Tibial nerve (tissue), 4 donors: ENCODE measurements at regions not wholly inside any gene's neighbourhood (a gene's known extent, or its start where the extent isn't known, plus 50 kb on each side); places are given as distances from the start of the nearest gene placed in this dataset.

ENCODE experiments used
- DNase-seq, 2 donors: peaks; one replicate each; pipeline ENCODE4 v3.0.0-alpha.2; 2019; ENCODE audit warnings: low spot score in 2 of 2
- H3K27ac ChIP-seq, 4 donors: fragments of 200-600 bp; sonication (generic) in 3 of 4; one replicate each; pipeline ENCODE4 v1.5.1; 2017 to 2019; ENCODE audit warnings: mild to moderate bottlenecking in 1 of 4
- H3K27me3 ChIP-seq, 2 donors: fragments of 200-600 bp; sonication (generic) in 1 of 2; one replicate each; pipeline versions ENCODE4 v1.5.1 to v1.6.0; 2017 to 2019
- H3K36me3 ChIP-seq, 3 donors: fragments of 200-600 bp; sonication (generic); one replicate each; pipeline ENCODE4 v1.5.1; 2018 to 2019
- H3K4me1 ChIP-seq, 4 donors: fragments of 200-600 bp; sonication (generic) in 3 of 4; one replicate each; pipeline ENCODE4 v1.5.1; 2017 to 2019
- H3K4me3 ChIP-seq, 4 donors: fragments of 200-600 bp; sonication (generic) in 3 of 4; one replicate each; pipeline ENCODE4 v1.5.1; 2017 to 2019; ENCODE audit warnings: mild to moderate bottlenecking in 1 of 4, moderate library complexity in 1 of 4
- H3K9me3 ChIP-seq, 4 donors: fragments of 200-600 bp; sonication (generic) in 3 of 4; one replicate each; pipeline ENCODE4 v1.5.1; 2017 to 2019
- EP300 ChIP-seq, 2 donors: sonication (generic); formaldehyde crosslinking; IDR thresholded peaks; one replicate each; pipeline ENCODE4 v1.6.1; 2017; ENCODE audit warnings: antibody characterized with exemption in 2 of 2, mild to moderate bottlenecking in 1 of 2
- POLR2A ChIP-seq, 2 donors: fragments of 450-650 bp; IDR thresholded peaks; one replicate each; pipeline ENCODE4 v1.6.1; 2017; ENCODE audit warnings: antibody characterized with exemption in 2 of 2, mild to moderate bottlenecking in 2 of 2, moderate library complexity in 2 of 2
- WGBS, 2 donors: methylation state at CpG; one replicate each; pipeline ENCODE4 v1.1.5; 2018; 5-methylcytosine and 5-hydroxymethylcytosine counted together
- TF ChIP-seq, protein P1 (sequence below), 5 experiments: fragments of 200-600 bp in 3 of 5; fragments of 450-650 bp in 2 of 5; sonication (generic) in 3 of 5; IDR thresholded peaks; one replicate each; pipeline ENCODE4 v1.5.1; 2016 to 2019; ENCODE audit warnings: antibody characterized with exemption in 5 of 5, mild to moderate bottlenecking in 3 of 5, moderate library complexity in 2 of 5

DNA sequence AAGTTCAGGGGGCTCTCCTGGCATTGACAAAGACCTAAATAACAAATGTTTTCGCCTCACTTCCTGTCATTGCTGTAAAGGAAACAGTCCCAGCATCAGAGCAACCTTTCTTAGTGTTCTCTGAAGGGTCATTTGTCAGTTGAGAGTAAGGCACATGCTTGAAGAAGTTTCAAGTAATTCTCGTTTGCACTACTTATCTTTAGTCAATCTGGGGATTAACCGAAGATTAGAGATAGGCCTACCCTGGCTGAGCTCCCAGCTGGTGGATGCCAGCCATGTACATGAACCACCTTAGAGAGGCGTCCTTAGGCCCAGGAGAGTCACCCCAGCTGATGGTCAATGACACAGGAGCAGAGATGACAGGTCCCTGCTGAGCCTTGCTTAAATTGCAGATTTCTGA lies 189.9 kb upstream of the PGRMC2 start:
- TF ChIP-seq, protein P1, sequence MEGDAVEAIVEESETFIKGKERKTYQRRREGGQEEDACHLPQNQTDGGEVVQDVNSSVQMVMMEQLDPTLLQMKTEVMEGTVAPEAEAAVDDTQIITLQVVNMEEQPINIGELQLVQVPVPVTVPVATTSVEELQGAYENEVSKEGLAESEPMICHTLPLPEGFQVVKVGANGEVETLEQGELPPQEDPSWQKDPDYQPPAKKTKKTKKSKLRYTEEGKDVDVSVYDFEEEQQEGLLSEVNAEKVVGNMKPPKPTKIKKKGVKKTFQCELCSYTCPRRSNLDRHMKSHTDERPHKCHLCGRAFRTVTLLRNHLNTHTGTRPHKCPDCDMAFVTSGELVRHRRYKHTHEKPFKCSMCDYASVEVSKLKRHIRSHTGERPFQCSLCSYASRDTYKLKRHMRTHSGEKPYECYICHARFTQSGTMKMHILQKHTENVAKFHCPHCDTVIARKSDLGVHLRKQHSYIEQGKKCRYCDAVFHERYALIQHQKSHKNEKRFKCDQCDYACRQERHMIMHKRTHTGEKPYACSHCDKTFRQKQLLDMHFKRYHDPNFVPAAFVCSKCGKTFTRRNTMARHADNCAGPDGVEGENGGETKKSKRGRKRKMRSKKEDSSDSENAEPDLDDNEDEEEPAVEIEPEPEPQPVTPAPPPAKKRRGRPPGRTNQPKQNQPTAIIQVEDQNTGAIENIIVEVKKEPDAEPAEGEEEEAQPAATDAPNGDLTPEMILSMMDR (IDR thresholded peaks at IDR 0.05), result no peak
- TF ChIP-seq EP300 (IDR thresholded peaks at IDR 0.05) (no peak), POLR2A (IDR thresholded peaks at IDR 0.05) (no peak)
- 77 to 80% methylated on average over 4 of the region's 4 CpGs for WGBS, 2 donors
- DNase-seq, result no peak

DNA sequence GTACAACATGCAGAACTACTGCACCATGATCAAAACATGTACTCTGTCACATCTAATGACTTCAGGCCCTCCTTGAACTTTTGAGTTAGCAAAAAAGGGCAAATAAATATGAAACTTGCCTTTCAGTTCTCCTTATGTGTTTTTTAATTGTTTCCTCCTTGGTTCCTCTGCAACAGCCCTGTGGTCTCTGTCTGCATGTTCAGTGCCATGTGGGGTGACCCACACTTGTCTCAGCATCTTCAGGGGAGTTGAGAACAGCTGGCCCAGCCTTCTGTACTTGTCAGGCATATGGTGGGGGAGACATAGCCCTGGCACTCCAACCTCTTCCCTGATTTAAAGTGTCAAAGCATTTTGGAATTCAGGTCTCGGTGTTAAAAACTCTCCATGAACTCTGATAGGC lies 188.0 kb upstream of the PGRMC2 start:
- Histone ChIP-seq H3K4me3 (no peak overlapping the region), H3K36me3 (no peaks in the 10 kb centered on the region), H3K27ac (no peak overlapping the region), H3K4me1 (peaks cover 0 to 4% (median 0%) of the 10 kb centered on the region in 4 donors), H3K27me3 (no peaks in the 10 kb centered on the region), H3K9me3 (no peaks in the 10 kb centered on the region)
- WGBS, 2 donors, result 100% methylated on average over 1 of the region's 1 CpG
- TF ChIP-seq, protein P1 (IDR thresholded peaks at IDR 0.05), result no peak
- TF ChIP-seq POLR2A (IDR thresholded peaks at IDR 0.05), result no peak
- TF ChIP-seq EP300 (IDR thresholded peaks at IDR 0.05), result no peak
- no peak for DNase-seq

More for the DNA sequence above, 189.9 kb upstream of the PGRMC2 start:
- Histone ChIP-seq H3K27me3 (no peaks in the 10 kb centered on the region), H3K4me1 (no peaks in the 10 kb centered on the region), H3K27ac (no peak overlapping the region), H3K4me3 (no peak overlapping the region), H3K9me3 (no peaks in the 10 kb centered on the region), H3K36me3 (no peaks in the 10 kb centered on the region)

DNA sequence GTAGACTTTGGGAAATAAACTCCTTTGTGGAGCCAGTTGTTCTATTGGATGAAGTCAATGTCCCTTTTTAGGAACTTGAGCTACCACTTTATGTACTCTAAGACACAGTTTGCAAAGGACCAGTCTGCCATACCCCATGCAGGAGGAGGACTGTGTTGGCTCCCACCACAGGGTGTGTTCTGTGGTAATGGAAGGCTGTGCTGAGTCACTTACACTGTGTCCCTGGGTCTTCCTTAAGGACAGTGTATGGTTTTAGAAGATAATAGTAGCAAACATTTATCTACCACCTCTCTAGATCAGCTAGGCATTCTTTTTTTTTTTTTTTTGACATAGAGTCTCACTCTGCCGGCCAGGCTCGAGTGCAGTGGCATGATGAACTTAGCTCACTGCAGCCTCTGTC lies 184.0 kb upstream of the PGRMC2 start:
- no peaks in the 10 kb centered on the region for H3K9me3 ChIP-seq
- no peak overlapping the region for H3K4me3 ChIP-seq
- peaks cover 0 to 36% (median 5%) of the 10 kb centered on the region in 4 donors for H3K4me1 ChIP-seq
- WGBS, 2 donors, result 94 to 98% methylated on average over 2 of the region's 2 CpGs
- TF ChIP-seq EP300 (IDR thresholded peaks at IDR 0.05), result no peak
- TF ChIP-seq POLR2A (IDR thresholded peaks at IDR 0.05), result no peak
- TF ChIP-seq, protein P1 (IDR thresholded peaks at IDR 0.05), result no peak
- H3K27me3 ChIP-seq, result no peaks in the 10 kb centered on the region
- DNase-seq, result no peak
- no peaks in the 10 kb centered on the region for H3K36me3 ChIP-seq
- no peak overlapping the region for H3K27ac ChIP-seq

DNA sequence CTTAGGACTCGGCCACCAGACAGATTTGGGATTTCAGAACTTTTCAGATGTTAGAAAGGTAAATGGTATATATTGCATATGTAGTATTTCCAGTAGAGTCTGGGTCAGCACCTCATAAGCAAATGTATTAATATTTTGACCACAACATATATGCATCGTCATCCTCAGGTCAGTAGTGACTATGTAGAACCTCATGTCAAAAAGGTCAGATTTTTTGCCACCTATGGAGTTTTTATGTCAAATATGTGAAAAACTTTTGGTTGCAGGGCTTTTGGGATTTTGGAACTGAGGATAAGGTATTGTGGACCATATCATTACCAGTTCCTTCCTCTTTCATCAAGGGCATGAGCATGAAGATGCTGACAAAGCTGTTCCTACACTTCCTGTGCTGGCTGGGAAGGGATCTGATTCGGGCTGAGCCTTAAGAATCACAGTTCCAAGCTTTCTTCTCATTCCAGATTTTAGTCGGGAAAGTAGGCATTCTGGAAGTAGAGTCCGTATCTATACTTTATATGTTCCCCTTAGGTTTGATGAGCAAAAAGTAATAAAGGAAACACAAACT lies 183.0 kb upstream of the PGRMC2 start:
- Histone ChIP-seq H3K27ac (no peak overlapping the region), H3K27me3 (no peaks in the 10 kb centered on the region), H3K36me3 (no peaks in the 10 kb centered on the region), H3K4me1 (peaks cover 0 to 36% (median 5%) of the 10 kb centered on the region in 4 donors), H3K9me3 (no peaks in the 10 kb centered on the region), H3K4me3 (no peak overlapping the region)
- TF ChIP-seq EP300 (IDR thresholded peaks at IDR 0.05) (no peak), POLR2A (IDR thresholded peaks at IDR 0.05) (no peak)
- TF ChIP-seq, protein P1 (IDR thresholded peaks at IDR 0.05), result no peak
- 76 to 78% methylated on average over 5 of the region's 5 CpGs for WGBS, 2 donors
- DNase-seq, result no peak

DNA sequence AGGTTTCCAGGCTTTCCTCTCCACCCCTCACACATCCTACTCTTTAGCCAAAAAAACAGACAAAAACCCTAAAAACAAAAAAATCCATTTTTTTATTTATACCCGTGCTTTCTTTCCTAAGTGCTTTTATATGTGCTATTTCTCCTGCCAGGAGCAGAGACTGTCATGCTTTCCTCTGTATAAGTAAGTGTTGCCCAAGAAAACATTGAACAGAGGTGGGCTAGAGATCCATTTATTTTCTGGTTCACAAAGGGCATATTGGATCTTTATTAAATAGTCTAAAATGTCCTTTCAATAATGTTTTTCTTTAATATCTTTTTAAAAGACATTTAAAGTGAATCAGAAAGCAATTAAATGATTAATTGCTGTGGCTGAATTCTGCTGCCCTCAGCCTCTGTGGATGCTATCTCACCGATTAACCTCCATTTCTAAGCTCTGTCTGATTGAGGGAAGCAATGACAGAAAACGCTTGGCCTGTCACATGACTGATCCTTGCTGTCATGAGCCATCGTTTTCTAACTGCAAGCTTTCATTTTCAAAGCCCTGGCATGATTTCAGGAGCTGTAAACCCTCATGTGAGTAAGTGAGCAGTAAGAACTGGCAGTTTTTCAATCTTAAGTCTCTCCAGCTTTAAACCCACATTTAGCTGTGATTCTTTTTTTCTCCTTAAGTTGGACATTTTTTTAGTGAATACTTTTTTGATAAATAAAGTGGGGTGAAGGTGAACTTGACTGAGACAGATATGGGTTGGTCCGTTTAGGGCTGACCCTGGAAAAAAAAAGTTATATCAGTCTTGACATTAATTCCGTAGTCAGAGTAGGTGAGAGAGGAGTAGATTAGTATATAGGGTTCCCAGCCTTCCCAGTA lies 180.7 kb upstream of the PGRMC2 start:
- peak; percentile 28 to 81 for DNase-seq

More for the DNA sequence above, 180.7 kb upstream of the PGRMC2 start:
- H3K4me1 ChIP-seq, result peaks cover 0 to 36% (median 5%) of the 10 kb centered on the region in 4 donors
- 23 to 28% methylated on average over 6 of the region's 6 CpGs for WGBS, 2 donors
- H3K27ac ChIP-seq, result peak overlapping the region; percentile 5 to 85 (median 70)
- no peak overlapping the region for H3K4me3 ChIP-seq
- TF ChIP-seq POLR2A (IDR thresholded peaks at IDR 0.05) (peak in 1 of 2 donors; percentile 13), EP300 (IDR thresholded peaks at IDR 0.05) (peak; percentile 68 to 71)
- TF ChIP-seq, protein P1 (IDR thresholded peaks at IDR 0.05), result no peak
- no peaks in the 10 kb centered on the region for H3K27me3 ChIP-seq
- H3K9me3 ChIP-seq, result no peaks in the 10 kb centered on the region
- no peaks in the 10 kb centered on the region for H3K36me3 ChIP-seq
